HEK293T (cell line): ENCODE measurements at regions not wholly inside any gene's neighbourhood (a gene's known extent, or its start where the extent isn't known, plus 50 kb on each side); places are given as distances from the start of the nearest gene placed in this dataset.

Source experiments
- CTCF ChIA-PET: fragments of 350-600 bp; formaldehyde crosslinking; extraction: SDS; loops from one replicate; lab custom pipeline; 2021; ENCODE audit warnings: antibody characterized with exemption, inconsistent platforms; lab: Yijun Ruan, JAX
- POLR2A ChIA-PET: fragments of 350-600 bp; formaldehyde crosslinking; extraction: SDS; loops from one replicate; lab custom pipeline; 2020; ENCODE audit warnings: antibody characterized with exemption, inconsistent platforms; lab: Yijun Ruan, JAX
- DNase-seq: peaks from one replicate; pipeline ENCODE4 v3.0.0; 2012; ENCODE audit warnings: mixed read lengths; ENCODE audit errors: extremely low spot score
- ARNT ChIP-seq: fragments of 450-650 bp; IDR thresholded peaks from 2 replicates; pipeline ENCODE4 v1.6.1; 2017; ENCODE audit warnings: mild to moderate bottlenecking
- BHLHE40 ChIP-seq: fragments of 450-650 bp; IDR thresholded peaks from 2 replicates; pipeline ENCODE4 v1.6.1; 2016; ENCODE audit warnings: mild to moderate bottlenecking, moderate library complexity, borderline replicate concordance
- CTBP1 ChIP-seq: fragments of 450-650 bp; IDR thresholded peaks from 2 replicates; pipeline ENCODE4 v1.6.1; 2016; ENCODE audit warnings: borderline replicate concordance
- ELF4 ChIP-seq: fragments of 450-650 bp; IDR thresholded peaks from 2 replicates; pipeline ENCODE4 v1.6.1; 2017; ENCODE audit warnings: antibody characterized with exemption
- FOXA1 ChIP-seq: fragments of 450-650 bp; IDR thresholded peaks from 2 replicates; pipeline ENCODE4 v1.6.1; 2016; ENCODE audit warnings: mild to moderate bottlenecking
- FOXK2 ChIP-seq: fragments of 450-650 bp; IDR thresholded peaks from 2 replicates; pipeline ENCODE4 v1.6.1; 2016; ENCODE audit warnings: mild to moderate bottlenecking
- FOXM1 ChIP-seq: fragments of 450-650 bp; IDR thresholded peaks from 2 replicates; pipeline ENCODE4 v1.6.1; 2017; ENCODE audit warnings: mild to moderate bottlenecking, borderline replicate concordance
- HDGF ChIP-seq: fragments of 450-650 bp; IDR thresholded peaks from 2 replicates; pipeline ENCODE4 v1.6.1; 2017; ENCODE audit warnings: antibody characterized with exemption, borderline replicate concordance
- L3MBTL2 ChIP-seq: fragments of 450-650 bp; conservative IDR thresholded peaks from 2 replicates; pipeline ENCODE4 v1.6.1; 2016; ENCODE audit warnings: mild to moderate bottlenecking
- LEF1 ChIP-seq: fragments of 450-650 bp; IDR thresholded peaks from 2 replicates; pipeline ENCODE4 v1.6.1; 2017; ENCODE audit warnings: mild to moderate bottlenecking, borderline replicate concordance
- NFRKB ChIP-seq: fragments of 450-650 bp; IDR thresholded peaks from 2 replicates; pipeline ENCODE4 v1.6.1; 2016; ENCODE audit warnings: mild to moderate bottlenecking, moderate library complexity
- PKNOX1 ChIP-seq: fragments of 450-650 bp; IDR thresholded peaks from 2 replicates; pipeline ENCODE4 v1.6.1; 2016
- SP1 ChIP-seq: fragments of 450-650 bp; IDR thresholded peaks from 2 replicates; pipeline ENCODE4 v1.6.1; 2017
- SUZ12 ChIP-seq: fragments of 450-650 bp; IDR thresholded peaks from 2 replicates; pipeline ENCODE4 v1.6.1; 2016; ENCODE audit warnings: mild to moderate bottlenecking
- TARDBP ChIP-seq: fragments of 450-650 bp; IDR thresholded peaks from 2 replicates; pipeline ENCODE4 v1.6.1; 2016
- ZNF384 ChIP-seq: fragments of 450-650 bp; IDR thresholded peaks from 2 replicates; pipeline ENCODE4 v1.6.1; 2016

DNA sequence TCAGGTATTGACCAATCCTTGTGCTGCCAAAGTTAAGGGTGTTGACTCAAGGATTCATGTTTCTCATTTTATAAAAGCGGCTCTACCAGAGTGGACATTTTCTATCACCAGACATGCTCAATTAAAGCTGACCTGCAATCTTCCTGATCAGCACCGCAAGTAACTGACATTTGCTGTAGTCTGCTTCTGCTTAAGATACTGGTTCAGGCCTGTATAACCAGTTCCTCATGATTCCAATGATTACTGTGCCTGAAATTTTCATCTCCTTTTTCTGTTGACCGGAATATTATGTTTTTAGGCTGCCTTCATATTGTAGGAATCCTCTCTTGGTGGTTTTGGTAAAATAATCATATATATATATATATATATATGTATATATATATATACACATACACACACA, 160.2 kb upstream of the SPIN4 start:
- no peak for DNase-seq
- ChIA-PET CTCF (no interaction called here), POLR2A (no interaction called here)
- TF ChIP-seq CTBP1 (no peak), FOXA1 (no peak), NFRKB (no peak), PKNOX1 (no peak), ARNT (no peak), HDGF (no peak), FOXM1 (no peak)

- POLR2A ChIA-PET, result no interaction called here
- CTCF ChIA-PET, result no interaction called here
- TF ChIP-seq HDGF (no peak), ARNT (no peak)
- DNase-seq, result no peak
Measured at GRCh38 chrX:63508668-63509067, 157.5 kb upstream of the SPIN4 start.

DNA sequence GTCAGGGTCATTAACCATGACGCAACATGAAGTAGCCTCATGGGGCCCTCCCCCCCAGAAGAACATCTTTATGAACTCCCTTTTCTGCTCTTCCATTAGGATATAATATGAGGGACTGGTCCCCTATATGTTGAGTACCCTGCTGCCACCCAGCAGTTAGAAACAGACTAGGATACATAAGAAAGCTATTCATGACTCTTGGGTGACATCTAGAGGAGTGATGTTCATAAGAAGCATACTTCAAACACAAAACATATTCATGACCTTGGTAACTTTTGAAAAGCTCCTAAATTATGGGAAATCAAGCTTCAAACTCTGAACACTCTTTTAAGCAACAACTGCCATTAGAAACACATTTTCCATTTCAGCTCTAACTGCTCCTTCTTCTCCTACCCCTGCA, 155.2 kb upstream of the SPIN4 start:
- peak; percentile 8 for DNase-seq
- TF ChIP-seq FOXA1 (no peak), CTBP1 (no peak), LEF1 (no peak), BHLHE40 (no peak), L3MBTL2 (no peak), ZNF384 (no peak), SUZ12 (no peak), FOXK2 (no peak), ELF4 (no peak), SP1 (no peak), HDGF (no peak), FOXM1 (no peak), TARDBP (no peak), ARNT (no peak), NFRKB (no peak), PKNOX1 (no peak)
- ChIA-PET POLR2A (interaction anchor here (0.6 kb wide), 1 partner anchor 47 kb away, joined by 3 read pairs; no protein-coding TSS in a partner anchor), CTCF (interaction anchor here (0.7 kb wide), 1 partner anchor 317 kb away, joined by 3 read pairs; no protein-coding TSS in a partner anchor)

GRCh38 chrX:63503541-63503940, 152.4 kb upstream of the SPIN4 start:
- CTCF ChIA-PET, result no interaction called here

GRCh38 chrX:63488546-63489373, 137.6 kb upstream of the SPIN4 start:
- ChIA-PET CTCF (no interaction called here), POLR2A (no interaction called here)
- no peak for DNase-seq
- TF ChIP-seq SP1 (no peak), PKNOX1 (no peak), ELF4 (no peak), NFRKB (no peak), LEF1 (no peak), L3MBTL2 (no peak), ZNF384 (no peak), ARNT (no peak), SUZ12 (no peak), FOXK2 (no peak), BHLHE40 (no peak), TARDBP (no peak), CTBP1 (no peak), HDGF (no peak), FOXM1 (no peak), FOXA1 (no peak)

More at GRCh38 chrX:63503541-63503940, 152.4 kb upstream of the SPIN4 start:
- DNase-seq, result no peak
- POLR2A ChIA-PET, result no interaction called here
- TF ChIP-seq FOXA1 (no peak), FOXK2 (no peak), TARDBP (no peak), ELF4 (no peak), ARNT (no peak), NFRKB (no peak), FOXM1 (no peak), LEF1 (no peak), ZNF384 (no peak), PKNOX1 (no peak), HDGF (no peak), BHLHE40 (no peak), SP1 (no peak)

DNA sequence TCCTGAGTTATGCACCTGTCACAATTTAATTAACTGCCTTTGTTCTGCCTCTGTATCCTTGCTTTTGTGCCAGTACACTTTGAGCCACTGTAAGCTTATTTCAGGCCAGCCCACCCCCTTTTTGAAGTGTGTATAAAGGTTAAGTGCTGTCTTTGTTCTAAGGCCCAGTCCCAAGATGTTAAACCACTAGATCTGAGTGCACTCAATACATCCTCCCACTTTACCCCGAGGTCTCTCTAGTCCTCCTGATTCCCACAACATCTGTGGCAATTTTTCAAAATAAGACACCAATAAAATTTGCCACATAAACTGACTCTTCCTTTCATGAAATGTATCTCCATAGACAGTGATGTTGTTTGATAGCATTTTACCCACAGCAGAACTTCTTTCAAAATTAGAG, 124.1 kb upstream of the SPIN4 start:
- no peak for DNase-seq
- CTCF ChIA-PET, result no interaction called here
- POLR2A ChIA-PET, result no interaction called here
- TF ChIP-seq ARNT (no peak), FOXM1 (no peak), TARDBP (no peak), BHLHE40 (no peak), HDGF (no peak), FOXA1 (no peak), L3MBTL2 (no peak), NFRKB (no peak), FOXK2 (no peak), LEF1 (no peak), ZNF384 (no peak), SUZ12 (no peak)
